ENCODE measurements at regions not wholly inside any gene's neighbourhood (a gene's known extent, or its start where the extent isn't known, plus 50 kb on each side); places are given as distances from the start of the nearest gene placed in this dataset.
"Not testable (repeated sequence)": the region's sequence is repeated elsewhere in the genome, so short reads cannot be mapped to it uniquely, and the experiment has no call there.

DNA sequence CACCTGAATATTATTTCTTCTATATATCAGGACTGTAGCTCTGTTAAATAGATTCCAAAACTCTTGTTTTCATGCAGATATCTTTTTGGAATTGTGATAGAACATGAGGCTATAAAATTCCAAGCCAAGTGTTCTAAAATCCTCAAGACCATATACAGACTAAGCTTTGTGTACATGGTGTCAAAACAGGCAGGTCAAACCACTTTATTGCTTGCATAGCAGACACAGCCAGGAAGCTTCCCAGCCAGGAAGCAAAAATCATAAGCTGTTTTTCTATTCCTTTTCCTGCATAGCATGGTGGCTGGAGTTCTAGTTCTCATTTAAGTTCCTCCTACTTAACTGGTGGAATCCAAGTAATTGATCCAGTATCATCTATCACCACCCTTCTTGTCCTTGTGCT is 353.3 kb downstream of the PAX1 start:
- H3K4me1 Mint-ChIP-seq: no peaks in the 10 kb centered on the region
- no peak overlapping the region for H3K4me3 Mint-ChIP-seq
- no peaks in the 10 kb centered on the region for H3K36me3 Mint-ChIP-seq
- peaks cover 0 to 36% (median 7%) of the 10 kb centered on the region in 6 donors for H3K9me3 Mint-ChIP-seq
- H3K27ac Mint-ChIP-seq: no peak overlapping the region
- no peak for DNase-seq
- peaks cover 0 to 3% (median 2%) of the 10 kb centered on the region in 3 donors for H3K27me3 Mint-ChIP-seq (ENCODE audit: low read depth in 3 of 3)

DNA sequence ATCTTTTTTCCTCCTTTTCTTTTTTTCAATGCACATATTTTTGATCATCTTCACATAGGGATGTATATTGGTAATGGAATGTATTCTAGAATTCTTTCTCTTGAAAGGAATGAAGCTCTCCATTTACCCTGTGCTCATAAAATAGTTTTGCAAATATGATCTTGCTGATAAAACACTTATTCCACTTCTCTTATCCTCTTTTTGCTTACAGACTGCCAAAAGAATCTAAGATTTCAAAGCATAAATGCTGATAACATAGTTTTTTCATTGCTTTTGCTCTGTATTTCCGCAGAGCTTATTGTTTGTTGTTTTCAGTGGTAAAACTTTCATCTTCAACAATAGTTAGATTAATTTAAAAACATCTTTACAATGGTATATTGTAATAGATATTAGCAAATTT is 350.5 kb downstream of the PAX1 start:
- Mint-ChIP-seq H3K27me3 (ENCODE audit: low read depth in 3 of 3) (peaks cover 0 to 3% (median 2%) of the 10 kb centered on the region in 3 donors), H3K4me1 (no peaks in the 10 kb centered on the region), H3K9me3 (peaks cover 0 to 38% (median 14%) of the 10 kb centered on the region in 6 donors), H3K4me3 (no peak overlapping the region), H3K36me3 (no peaks in the 10 kb centered on the region), H3K27ac (no peak overlapping the region)
- no peak for DNase-seq

DNA sequence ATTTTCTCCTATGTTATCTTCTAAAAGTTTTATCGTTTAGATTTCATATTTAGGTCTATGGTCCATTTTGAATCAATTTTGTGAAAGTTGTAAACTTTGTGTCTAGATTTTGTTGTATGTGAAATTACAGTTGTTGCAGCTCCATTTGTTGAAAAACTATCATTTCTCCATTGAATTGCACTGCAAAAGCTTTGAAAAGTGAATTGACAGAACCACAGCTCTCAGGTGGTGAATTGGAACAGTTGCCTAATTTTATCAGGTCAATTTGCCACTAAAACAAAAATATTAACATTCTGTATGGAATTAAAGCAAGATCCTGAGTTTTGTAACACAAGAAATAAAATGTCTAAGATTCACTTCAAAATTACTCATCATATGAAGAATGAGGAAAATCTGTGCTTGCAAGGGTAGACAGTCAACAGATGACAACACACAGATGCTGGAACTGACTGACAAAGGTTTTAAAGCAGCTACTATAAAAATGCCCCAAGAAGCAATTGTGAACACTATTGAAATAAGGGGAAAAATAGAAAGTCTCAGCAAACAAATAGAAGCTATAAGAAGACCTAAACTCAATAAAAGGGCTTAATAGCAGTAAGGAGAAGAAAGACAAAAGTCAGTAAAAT is 346.7 kb downstream of the PAX1 start:
- H3K4me3 Mint-ChIP-seq: no peak overlapping the region
- H3K36me3 Mint-ChIP-seq: no peaks in the 10 kb centered on the region
- H3K27ac Mint-ChIP-seq: no peak overlapping the region

DNA sequence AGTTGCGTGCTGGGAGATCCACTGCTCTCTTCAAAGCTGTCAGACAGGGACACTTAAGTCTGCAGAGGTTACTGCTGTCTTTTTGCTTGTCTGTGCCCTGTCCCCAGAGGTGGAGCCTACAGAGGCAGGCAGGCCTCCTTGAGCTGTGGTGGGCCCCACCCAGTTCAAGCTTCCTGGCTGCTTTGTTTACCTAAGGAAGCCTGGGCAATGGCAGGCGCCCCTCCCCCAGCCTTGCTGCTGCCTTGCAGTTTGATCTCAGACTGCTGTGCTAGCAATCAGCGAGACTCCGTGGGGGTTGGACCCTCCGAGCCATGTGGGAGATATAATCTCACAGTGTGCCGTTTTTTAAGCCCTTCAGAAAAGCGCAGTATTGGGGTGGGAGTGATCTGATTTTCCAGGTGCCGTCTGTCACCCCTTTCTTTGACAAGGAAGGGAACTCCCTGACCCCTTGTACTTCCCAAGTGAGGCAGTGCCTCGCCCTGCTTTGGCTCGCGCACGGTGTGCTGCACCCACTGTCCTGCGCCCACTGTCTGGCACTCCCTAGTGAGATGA is 340.6 kb downstream of the PAX1 start:
- not testable (repeated sequence) for H3K4me3 Mint-ChIP-seq; H3K36me3 Mint-ChIP-seq; DNase-seq; H3K4me1 Mint-ChIP-seq; H3K27ac Mint-ChIP-seq; H3K27me3 Mint-ChIP-seq (ENCODE audit: low read depth in 3 of 3)
- H3K9me3 Mint-ChIP-seq: peaks cover 4 to 34% (median 20%) of the 10 kb centered on the region in 6 donors

More for the DNA sequence above, 346.7 kb downstream of the PAX1 start:
- Mint-ChIP-seq H3K9me3 (peaks cover 0 to 45% (median 21%) of the 10 kb centered on the region in 6 donors), H3K27me3 (ENCODE audit: low read depth in 3 of 3) (peaks cover 0 to 3% (median 0%) of the 10 kb centered on the region in 3 donors), H3K4me1 (no peaks in the 10 kb centered on the region)
- no peak for DNase-seq

DNA sequence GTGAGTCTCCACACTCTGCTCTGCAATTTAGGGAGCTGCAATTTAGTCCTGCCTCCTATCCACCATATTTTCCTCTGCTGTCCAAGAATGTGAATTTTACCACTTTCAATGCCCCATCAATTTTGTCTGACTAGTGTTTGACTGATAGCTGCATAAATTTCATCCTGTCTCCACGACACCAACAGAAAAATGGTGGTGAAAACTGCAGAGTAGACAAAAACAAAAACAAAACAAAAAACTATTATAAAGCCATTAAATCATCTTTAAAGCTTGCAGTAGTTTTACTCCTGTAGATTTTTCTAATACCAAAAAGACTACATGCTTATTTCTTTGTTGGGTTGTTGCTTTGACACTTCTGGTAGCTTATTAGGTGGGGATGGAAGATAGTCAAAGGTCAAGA is 322.0 kb downstream of the PAX1 start:
- DNase-seq: no peak
- Mint-ChIP-seq H3K36me3 (peaks cover 0 to 3% (median 0%) of the 10 kb centered on the region in 3 donors), H3K27ac (no peak overlapping the region), H3K4me3 (no peak overlapping the region), H3K4me1 (no peaks in the 10 kb centered on the region), H3K9me3 (peaks cover 10 to 56% (median 24%) of the 10 kb centered on the region in 6 donors), H3K27me3 (ENCODE audit: low read depth in 3 of 3) (peaks cover 0 to 3% (median 0%) of the 10 kb centered on the region in 3 donors)

- no peaks in the 10 kb centered on the region for H3K27me3 Mint-ChIP-seq (ENCODE audit: low read depth in 3 of 3)
- no peaks in the 10 kb centered on the region for H3K4me1 Mint-ChIP-seq
- peaks cover 0 to 1% (median 0%) of the 10 kb centered on the region in 3 donors for H3K36me3 Mint-ChIP-seq
- no peak overlapping the region for H3K4me3 Mint-ChIP-seq
- H3K9me3 Mint-ChIP-seq: peaks cover 8 to 57% (median 23%) of the 10 kb centered on the region in 6 donors
- no peak for DNase-seq
- no peak overlapping the region for H3K27ac Mint-ChIP-seq
These were observed 314.7 kb downstream of the PAX1 start for GRCh38 chr20:22020201-22020600.

GRCh38 chr20:22008456-22008855 is 303.0 kb downstream of the PAX1 start:
- peaks cover 8 to 35% (median 15%) of the 10 kb centered on the region in 6 donors for H3K9me3 Mint-ChIP-seq
- H3K27ac Mint-ChIP-seq: no peak overlapping the region
- H3K27me3 Mint-ChIP-seq (ENCODE audit: low read depth in 3 of 3): no peaks in the 10 kb centered on the region
- H3K4me1 Mint-ChIP-seq: no peaks in the 10 kb centered on the region
- DNase-seq: no peak
- H3K4me3 Mint-ChIP-seq: no peak overlapping the region
- no peaks in the 10 kb centered on the region for H3K36me3 Mint-ChIP-seq

- Mint-ChIP-seq H3K4me3 (no peak overlapping the region), H3K4me1 (no peaks in the 10 kb centered on the region), H3K27me3 (ENCODE audit: low read depth in 3 of 3) (no peaks in the 10 kb centered on the region), H3K36me3 (no peaks in the 10 kb centered on the region), H3K27ac (no peak overlapping the region), H3K9me3 (peaks cover 5 to 41% (median 14%) of the 10 kb centered on the region in 6 donors)
- no peak for DNase-seq
These were observed 300.8 kb downstream of the PAX1 start for GRCh38 chr20:22006306-22006705.

- Mint-ChIP-seq H3K36me3 (no peaks in the 10 kb centered on the region), H3K9me3 (peaks cover 2 to 42% (median 12%) of the 10 kb centered on the region in 6 donors), H3K4me1 (no peaks in the 10 kb centered on the region), H3K4me3 (no peak overlapping the region), H3K27me3 (ENCODE audit: low read depth in 3 of 3) (no peaks in the 10 kb centered on the region), H3K27ac (no peak overlapping the region)
- DNase-seq: no peak
These were observed 300.1 kb downstream of the PAX1 start for GRCh38 chr20:22005535-22005934.

DNA sequence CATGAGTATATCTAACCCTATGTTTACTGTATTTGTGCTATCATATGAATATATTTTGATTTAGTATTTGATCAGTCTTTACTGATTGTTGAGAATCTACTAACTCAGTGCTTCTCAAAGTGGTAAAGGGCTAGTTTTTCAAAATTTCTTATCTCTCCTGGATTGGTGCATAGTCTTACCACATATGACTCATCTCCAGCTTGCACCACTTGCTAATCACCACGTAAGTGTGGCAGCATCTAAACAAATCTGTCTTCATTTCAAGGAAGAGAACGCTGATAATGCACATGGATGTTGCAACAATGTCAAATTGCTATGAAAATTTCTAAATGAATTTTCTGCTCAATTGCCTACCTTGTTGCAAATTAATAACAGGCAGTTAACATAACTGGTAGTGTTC is 299.5 kb downstream of the PAX1 start:
- Mint-ChIP-seq H3K27me3 (ENCODE audit: low read depth in 3 of 3) (no peaks in the 10 kb centered on the region), H3K4me3 (no peak overlapping the region), H3K9me3 (peaks cover 2 to 47% (median 12%) of the 10 kb centered on the region in 6 donors), H3K27ac (no peak overlapping the region), H3K4me1 (no peaks in the 10 kb centered on the region), H3K36me3 (no peaks in the 10 kb centered on the region)
- no peak for DNase-seq

DNA sequence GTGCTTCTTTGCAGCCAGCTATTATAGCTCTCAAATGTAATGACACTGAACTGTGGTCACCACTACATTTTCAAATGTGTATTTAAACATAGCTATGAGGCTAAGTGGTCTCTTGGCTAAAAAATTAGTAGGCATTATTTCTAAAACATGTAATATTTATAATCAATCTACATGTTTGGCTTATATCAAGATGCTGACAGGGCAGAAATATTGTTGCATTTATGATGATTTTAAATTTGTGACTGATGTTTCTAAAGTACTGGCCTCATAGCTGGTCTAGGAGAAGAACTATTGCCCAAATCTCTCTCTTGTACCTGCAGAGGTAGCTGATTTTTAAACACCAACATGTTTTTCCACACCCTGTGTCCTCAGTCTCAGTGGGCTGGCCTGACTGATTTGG is 298.2 kb downstream of the PAX1 start:
- no peak overlapping the region for H3K27ac Mint-ChIP-seq
- H3K36me3 Mint-ChIP-seq: no peaks in the 10 kb centered on the region
- no peaks in the 10 kb centered on the region for H3K4me1 Mint-ChIP-seq
- no peak for DNase-seq
- H3K4me3 Mint-ChIP-seq: no peak overlapping the region
- H3K9me3 Mint-ChIP-seq: peaks cover 4 to 56% (median 9%) of the 10 kb centered on the region in 6 donors
- H3K27me3 Mint-ChIP-seq (ENCODE audit: low read depth in 3 of 3): no peaks in the 10 kb centered on the region

DNA sequence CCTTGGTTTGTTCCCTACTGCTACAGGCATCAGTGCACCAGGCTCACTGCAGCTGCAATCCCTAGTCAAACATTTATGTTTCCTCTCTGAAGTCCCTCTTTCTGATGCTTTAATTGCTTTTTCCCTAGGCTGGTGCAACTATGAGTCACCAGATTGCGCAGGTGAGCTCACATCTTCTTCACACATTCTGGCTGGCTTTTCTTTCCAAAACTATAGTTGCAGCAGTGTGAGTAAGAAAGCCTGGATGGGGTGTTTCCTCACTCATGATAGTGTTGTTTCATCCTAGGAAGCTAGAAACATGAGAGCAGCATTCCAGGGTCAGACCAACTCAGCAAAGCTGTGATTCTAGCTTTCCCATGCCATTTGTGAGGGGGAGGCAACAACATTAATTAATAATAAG is 296.4 kb downstream of the PAX1 start:
- H3K9me3 Mint-ChIP-seq: peaks cover 2 to 61% (median 4%) of the 10 kb centered on the region in 6 donors
- no peaks in the 10 kb centered on the region for H3K36me3 Mint-ChIP-seq
- no peak overlapping the region for H3K4me3 Mint-ChIP-seq
- H3K27ac Mint-ChIP-seq: no peak overlapping the region
- no peaks in the 10 kb centered on the region for H3K27me3 Mint-ChIP-seq (ENCODE audit: low read depth in 3 of 3)
- no peak for DNase-seq
- no peaks in the 10 kb centered on the region for H3K4me1 Mint-ChIP-seq

DNA sequence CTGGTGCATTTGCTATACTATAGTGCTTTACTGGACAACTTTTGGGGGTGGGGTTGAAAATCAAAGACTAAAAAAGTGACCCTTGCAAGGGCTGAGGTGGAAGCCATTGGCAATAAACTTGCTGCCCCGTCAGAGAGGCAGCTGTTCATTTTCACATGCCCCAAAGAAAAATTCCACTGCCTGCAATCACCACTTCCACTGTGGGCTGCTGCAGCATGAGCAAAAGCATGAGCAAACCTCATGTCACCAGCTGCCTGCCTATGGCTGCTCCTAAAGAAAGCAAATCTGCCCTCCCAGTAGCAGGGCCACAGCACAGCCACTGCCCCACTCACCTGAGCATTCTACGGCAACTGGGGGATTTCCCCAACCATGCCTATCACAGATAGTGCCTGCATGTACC is 290.0 kb downstream of the PAX1 start:
- H3K27me3 Mint-ChIP-seq (ENCODE audit: low read depth in 3 of 3): no peaks in the 10 kb centered on the region
- no peak for DNase-seq
- H3K4me3 Mint-ChIP-seq: no peak overlapping the region
- peaks cover 6 to 45% (median 11%) of the 10 kb centered on the region in 6 donors for H3K9me3 Mint-ChIP-seq
- H3K4me1 Mint-ChIP-seq: no peaks in the 10 kb centered on the region
- H3K27ac Mint-ChIP-seq: no peak overlapping the region
- peaks cover 0 to 3% (median 0%) of the 10 kb centered on the region in 3 donors for H3K36me3 Mint-ChIP-seq

GRCh38 chr20:21994203-21994602 is 288.7 kb downstream of the PAX1 start:
- Mint-ChIP-seq H3K4me1 (no peaks in the 10 kb centered on the region), H3K27me3 (ENCODE audit: low read depth in 3 of 3) (no peaks in the 10 kb centered on the region), H3K36me3 (peaks cover 0 to 3% (median 0%) of the 10 kb centered on the region in 3 donors), H3K27ac (no peak overlapping the region), H3K9me3 (peaks cover 6 to 36% (median 10%) of the 10 kb centered on the region in 6 donors), H3K4me3 (no peak overlapping the region)
- no peak for DNase-seq

GRCh38 chr20:21982559-21982958 is 277.1 kb downstream of the PAX1 start:
- Mint-ChIP-seq H3K4me1 (no peaks in the 10 kb centered on the region), H3K36me3 (no peaks in the 10 kb centered on the region), H3K9me3 (peaks cover 15 to 68% (median 27%) of the 10 kb centered on the region in 6 donors), H3K27me3 (ENCODE audit: low read depth in 3 of 3) (peaks cover 0 to 6% (median 0%) of the 10 kb centered on the region in 3 donors), H3K27ac (peak overlapping the region in 1 of 6 donors; percentile 30), H3K4me3 (no peak overlapping the region)
- no peak for DNase-seq

Measured in immature natural killer cell (primary cell).